GM18499 (cell line): ENCODE measurements at regions not wholly inside any gene's neighbourhood (a gene's known extent, or its start where the extent isn't known, plus 50 kb on each side); places are given as distances from the start of the nearest gene placed in this dataset.

ENCODE experiments used
- ATAC-seq: cut with Tn5 transposase; IDR thresholded peaks from one replicate; pipeline ENCODE4 v1.9.1; 2021; ENCODE audit warnings: moderate number of reproducible peaks; ENCODE audit not compliant: insufficient read depth, unreplicated experiment

- no peak for ATAC-seq
Observed at GRCh38 chr9:2933165-2934095, 89.5 kb upstream of the PUM3 start.

- ATAC-seq: no peak
Observed at GRCh38 chr9:2928411-2928810, 84.5 kb upstream of the PUM3 start.

- no peak for ATAC-seq
Observed at GRCh38 chr9:2925016-2925415, 81.1 kb upstream of the PUM3 start.

GRCh38 chr9:2924380-2924768 lies 80.5 kb upstream of the PUM3 start:
- ATAC-seq: no peak

GRCh38 chr9:2923766-2924379 lies 80.0 kb upstream of the PUM3 start:
- no peak for ATAC-seq

- ATAC-seq: no peak
Observed at GRCh38 chr9:2919347-2919746, 75.5 kb upstream of the PUM3 start.

- ATAC-seq: no peak
Observed at GRCh38 chr9:2916382-2916985, 72.6 kb upstream of the PUM3 start.

- ATAC-seq: no peak
Observed at GRCh38 chr9:2913026-2913425, 69.1 kb upstream of the PUM3 start.

GRCh38 chr9:2907411-2907810 lies 63.5 kb upstream of the PUM3 start:
- no peak for ATAC-seq

- no peak for ATAC-seq
Observed at GRCh38 chr9:2904242-2904930, 60.5 kb upstream of the PUM3 start.
